CD4-positive, CD25-positive, alpha-beta regulatory T cell (primary cell): ENCODE measurements at regions not wholly inside any gene's neighbourhood (a gene's known extent, or its start where the extent isn't known, plus 50 kb on each side); places are given as distances from the start of the nearest gene placed in this dataset.
"Not testable (repeated sequence)": the region's sequence is repeated elsewhere in the genome, so short reads cannot be mapped to it uniquely, and the experiment has no call there.

Experiments
- ATAC-seq, 2 donors: fragments of 150-1000 bp; cut with Tn5 transposase; one replicate each; pipeline ENCODE4 v1.10.0; 2021; ENCODE audit warnings: low read depth in 2 of 2, moderate number of reproducible peaks in 2 of 2, moderate library complexity in 1 of 2
- DNase-seq, 3 donors: peaks; one replicate each; pipeline versions ENCODE4 v3.0.0 to v3.0.0-alpha.2; 2012 to 2022; ENCODE audit warnings: mixed read lengths in 1 of 3
- H3K27ac ChIP-seq: one replicate; pipeline ENCODE4 v1.7.0; 2013; ENCODE audit warnings: mild to moderate bottlenecking, low read length; ENCODE audit not compliant: insufficient read depth, poor library complexity, severe bottlenecking
- H3K27me3 ChIP-seq: one replicate; pipeline ENCODE4 v1.7.0; 2013; ENCODE audit warnings: low read length; ENCODE audit not compliant: control insufficient read depth, insufficient read depth
- H3K36me3 ChIP-seq: one replicate; pipeline ENCODE4 v1.7.0; 2013; ENCODE audit warnings: mild to moderate bottlenecking, low read length, moderate library complexity; ENCODE audit not compliant: control insufficient read depth, insufficient read depth
- H3K4me1 ChIP-seq: 2 replicates; pipeline ENCODE4 v1.7.0; 2013; ENCODE audit warnings: mild to moderate bottlenecking, low read length; ENCODE audit not compliant: insufficient read depth, control insufficient read depth, poor library complexity, severe bottlenecking
- H3K4me3 ChIP-seq: one replicate; pipeline ENCODE4 v1.7.0; 2013; ENCODE audit warnings: low read depth, mild to moderate bottlenecking, low read length, moderate library complexity
- H3K9me3 ChIP-seq, 2 experiments: 1 replicate in 1 of 2; 2 replicates in 1 of 2; pipeline ENCODE4 v1.7.0; 2013; ENCODE audit warnings: low read length in 2 of 2, mild to moderate bottlenecking in 1 of 2, moderate library complexity in 1 of 2; ENCODE audit not compliant: control insufficient read depth in 2 of 2
- H3K27ac Mint-ChIP-seq, 3 donors: one replicate each; pipeline ENCODE4 v1.8.0; 2020 to 2022; ENCODE audit warnings: mild to moderate bottlenecking in 3 of 3, mixed read lengths in 3 of 3, moderate library complexity in 2 of 3
- H3K27me3 Mint-ChIP-seq: one replicate; pipeline ENCODE4 v1.8.0; 2022; ENCODE audit warnings: mild to moderate bottlenecking, mixed read lengths
- H3K36me3 Mint-ChIP-seq: one replicate; pipeline ENCODE4 v1.8.0; 2020; ENCODE audit warnings: mixed read lengths
- H3K4me1 Mint-ChIP-seq, 4 donors: one replicate each; pipeline ENCODE4 v1.8.0; 2020 to 2022; ENCODE audit warnings: mixed read lengths in 4 of 4, mild to moderate bottlenecking in 1 of 4
- H3K4me3 Mint-ChIP-seq, 4 donors: one replicate each; pipeline ENCODE4 v1.8.0; 2020 to 2022; ENCODE audit warnings: mild to moderate bottlenecking in 4 of 4, mixed read lengths in 4 of 4, moderate library complexity in 3 of 4
- H3K9me3 Mint-ChIP-seq, 7 donors: one replicate each; pipeline ENCODE4 v1.8.0; 2020 to 2022; ENCODE audit warnings: mixed read lengths in 7 of 7, mild to moderate bottlenecking in 3 of 7, moderate library complexity in 2 of 7

- Histone ChIP-seq H3K9me3 (peaks cover 0 to 6% of the 10 kb centered on the region in 2 experiments), H3K4me1 (no peaks in the 10 kb centered on the region), H3K36me3 (no peaks in the 10 kb centered on the region), H3K4me3 (no peak overlapping the region), H3K27me3 (no peaks in the 10 kb centered on the region), H3K27ac (no peak overlapping the region)
- peaks cover 0 to 9% (median 7%) of the 10 kb centered on the region in 7 donors for H3K9me3 Mint-ChIP-seq
- H3K4me3 Mint-ChIP-seq: no peak overlapping the region
- no peak for DNase-seq
- no peaks in the 10 kb centered on the region for H3K4me1 Mint-ChIP-seq
- no peaks in the 10 kb centered on the region for H3K27me3 Mint-ChIP-seq
- no peak overlapping the region for H3K27ac Mint-ChIP-seq
- ATAC-seq: no peak
- H3K36me3 Mint-ChIP-seq: no peaks in the 10 kb centered on the region
Observed at GRCh38 chr13:62450759-62451158, 1035.1 kb upstream of the PCDH20 start.

- not testable (repeated sequence) for ATAC-seq, H3K27me3 Mint-ChIP-seq
Observed at GRCh38 chr13:62447771-62448382, 1032.2 kb upstream of the PCDH20 start.

DNA sequence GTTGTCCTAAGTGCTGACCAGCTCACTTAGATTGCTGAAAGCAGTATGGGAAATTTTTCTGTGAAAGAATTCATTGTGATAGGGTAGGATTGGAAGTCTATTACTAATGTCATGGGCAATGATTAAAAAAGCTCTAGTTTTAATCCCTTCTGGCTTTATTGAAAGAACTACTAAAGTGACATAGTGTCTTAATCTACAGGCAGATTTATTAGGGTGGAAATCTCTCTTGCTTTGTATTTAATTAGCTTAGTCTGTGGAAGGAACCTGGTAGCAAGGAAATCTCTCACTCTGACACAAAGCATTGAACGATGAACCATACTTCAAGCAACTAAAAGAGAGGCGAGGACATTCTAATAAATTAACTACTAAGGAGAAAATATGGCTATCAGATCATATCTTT lies 1029.2 kb upstream of the PCDH20 start:
- ATAC-seq: no peak
- Mint-ChIP-seq H3K4me1 (no peaks in the 10 kb centered on the region), H3K9me3 (peaks cover 0 to 22% (median 6%) of the 10 kb centered on the region in 7 donors), H3K4me3 (no peak overlapping the region), H3K27ac (no peak overlapping the region), H3K36me3 (no peaks in the 10 kb centered on the region), H3K27me3 (no peaks in the 10 kb centered on the region)
- H3K4me1 ChIP-seq: no peaks in the 10 kb centered on the region
- H3K36me3 ChIP-seq: no peaks in the 10 kb centered on the region
- H3K27ac ChIP-seq: no peak overlapping the region
- no peak for DNase-seq
- H3K4me3 ChIP-seq: no peak overlapping the region
- no peaks in the 10 kb centered on the region for H3K27me3 ChIP-seq
- peaks cover 0 to 2% of the 10 kb centered on the region in 2 experiments for H3K9me3 ChIP-seq

More at GRCh38 chr13:62447771-62448382, 1032.2 kb upstream of the PCDH20 start:
- not testable (repeated sequence) for H3K36me3 Mint-ChIP-seq, H3K9me3 ChIP-seq, H3K4me3 Mint-ChIP-seq, H3K27me3 ChIP-seq, DNase-seq, H3K27ac Mint-ChIP-seq, H3K4me1 ChIP-seq, H3K4me1 Mint-ChIP-seq, H3K27ac ChIP-seq, H3K36me3 ChIP-seq, H3K4me3 ChIP-seq
- H3K9me3 Mint-ChIP-seq: peaks cover 0 to 16% (median 4%) of the 10 kb centered on the region in 7 donors

DNA sequence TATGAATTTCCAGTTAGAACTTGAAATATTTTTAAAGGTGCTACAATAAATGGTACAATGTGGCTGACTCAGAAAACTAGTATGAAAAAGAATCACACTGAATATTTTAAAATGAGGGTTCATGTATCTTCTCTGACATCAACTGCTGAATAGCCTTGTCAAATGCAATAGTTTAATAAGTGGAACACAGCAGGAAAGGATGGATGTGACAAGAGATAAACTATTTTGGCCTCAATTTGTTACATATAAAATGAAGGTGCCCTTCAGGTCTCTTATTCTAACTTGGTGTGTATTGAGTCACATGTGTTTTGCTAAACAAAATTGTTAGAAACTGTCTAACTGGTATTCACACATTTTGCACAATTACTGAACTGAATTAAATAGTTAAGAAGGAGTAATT lies 1018.4 kb upstream of the PCDH20 start:
- no peak overlapping the region for H3K4me3 ChIP-seq
- H3K27ac ChIP-seq: no peak overlapping the region
- H3K4me1 ChIP-seq: no peaks in the 10 kb centered on the region
- Mint-ChIP-seq H3K36me3 (no peaks in the 10 kb centered on the region), H3K27me3 (no peaks in the 10 kb centered on the region), H3K9me3 (peaks cover 0 to 12% (median 5%) of the 10 kb centered on the region in 7 donors), H3K4me1 (no peaks in the 10 kb centered on the region), H3K27ac (no peak overlapping the region), H3K4me3 (no peak overlapping the region)
- H3K36me3 ChIP-seq: no peaks in the 10 kb centered on the region
- ATAC-seq (no peak), DNase-seq (no peak)
- no peaks in the 10 kb centered on the region for H3K27me3 ChIP-seq
- no peaks in the 10 kb centered on the region for H3K9me3 ChIP-seq

GRCh38 chr13:62433660-62434059 lies 1018.0 kb upstream of the PCDH20 start:
- Mint-ChIP-seq H3K4me1 (no peaks in the 10 kb centered on the region), H3K27ac (no peak overlapping the region), H3K36me3 (no peaks in the 10 kb centered on the region), H3K4me3 (no peak overlapping the region), H3K27me3 (no peaks in the 10 kb centered on the region), H3K9me3 (peaks cover 0 to 12% (median 2%) of the 10 kb centered on the region in 7 donors)
- Histone ChIP-seq H3K9me3 (no peaks in the 10 kb centered on the region), H3K4me3 (no peak overlapping the region), H3K4me1 (no peaks in the 10 kb centered on the region), H3K27ac (no peak overlapping the region), H3K27me3 (no peaks in the 10 kb centered on the region), H3K36me3 (no peaks in the 10 kb centered on the region)
- ATAC-seq: no peak
- no peak for DNase-seq

DNA sequence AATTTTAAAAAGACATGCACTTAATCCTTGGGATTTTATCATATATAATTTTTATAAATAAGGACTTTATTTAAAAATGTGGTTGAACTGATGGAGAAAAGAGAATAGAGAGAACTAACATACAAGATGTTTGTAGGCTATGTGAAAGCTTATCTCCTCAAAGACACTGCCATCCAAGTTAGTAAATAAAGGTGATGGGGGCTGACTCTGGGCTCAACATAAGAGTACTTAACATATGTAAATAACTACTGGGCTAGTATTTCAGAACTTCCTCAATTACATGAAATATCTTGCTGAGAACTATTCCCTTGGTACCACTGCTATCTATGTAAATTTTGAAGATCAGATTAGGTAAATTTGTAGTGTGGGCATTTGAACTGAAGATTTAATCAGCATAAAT lies 1017.3 kb upstream of the PCDH20 start:
- H3K27me3 Mint-ChIP-seq: no peaks in the 10 kb centered on the region
- Histone ChIP-seq H3K4me1 (no peaks in the 10 kb centered on the region), H3K9me3 (no peaks in the 10 kb centered on the region), H3K27me3 (no peaks in the 10 kb centered on the region), H3K27ac (no peak overlapping the region), H3K4me3 (no peak overlapping the region), H3K36me3 (no peaks in the 10 kb centered on the region)
- no peaks in the 10 kb centered on the region for H3K4me1 Mint-ChIP-seq
- ATAC-seq (no peak), DNase-seq (no peak)
- no peaks in the 10 kb centered on the region for H3K36me3 Mint-ChIP-seq
- no peak overlapping the region for H3K4me3 Mint-ChIP-seq
- peaks cover 0 to 12% (median 2%) of the 10 kb centered on the region in 7 donors for H3K9me3 Mint-ChIP-seq
- H3K27ac Mint-ChIP-seq: no peak overlapping the region

GRCh38 chr13:62432295-62432694 lies 1016.6 kb upstream of the PCDH20 start:
- Histone ChIP-seq H3K27ac (no peak overlapping the region), H3K27me3 (no peaks in the 10 kb centered on the region), H3K4me3 (no peak overlapping the region), H3K36me3 (no peaks in the 10 kb centered on the region), H3K4me1 (no peaks in the 10 kb centered on the region), H3K9me3 (no peaks in the 10 kb centered on the region)
- Mint-ChIP-seq H3K4me1 (no peaks in the 10 kb centered on the region), H3K4me3 (no peak overlapping the region), H3K27ac (no peak overlapping the region), H3K27me3 (no peaks in the 10 kb centered on the region), H3K36me3 (no peaks in the 10 kb centered on the region), H3K9me3 (peaks cover 0 to 8% (median 2%) of the 10 kb centered on the region in 7 donors)
- ATAC-seq (no peak), DNase-seq (no peak)

- H3K27me3 Mint-ChIP-seq: no peaks in the 10 kb centered on the region
- H3K9me3 Mint-ChIP-seq: peaks cover 0 to 8% (median 2%) of the 10 kb centered on the region in 7 donors
Observed at GRCh38 chr13:62431852-62432251, 1016.2 kb upstream of the PCDH20 start.

More at GRCh38 chr13:62431852-62432251, 1016.2 kb upstream of the PCDH20 start:
- no peak for ATAC-seq
- H3K36me3 Mint-ChIP-seq: no peaks in the 10 kb centered on the region
- no peaks in the 10 kb centered on the region for H3K9me3 ChIP-seq
- H3K27ac ChIP-seq: no peak overlapping the region
- H3K4me3 ChIP-seq: no peak overlapping the region
- no peaks in the 10 kb centered on the region for H3K4me1 Mint-ChIP-seq
- no peak for DNase-seq
- H3K27me3 ChIP-seq: no peaks in the 10 kb centered on the region
- H3K27ac Mint-ChIP-seq: no peak overlapping the region
- H3K4me1 ChIP-seq: no peaks in the 10 kb centered on the region
- no peak overlapping the region for H3K4me3 Mint-ChIP-seq
- no peaks in the 10 kb centered on the region for H3K36me3 ChIP-seq
